T47D (cell line): ENCODE measurements at regions not wholly inside any gene's neighbourhood (a gene's known extent, or its start where the extent isn't known, plus 50 kb on each side); places are given as distances from the start of the nearest gene placed in this dataset.
A peak's percentile ranks its signal among the peaks of the same experiment; 100 is the strongest.
"Not testable (repeated sequence)": the region's sequence is repeated elsewhere in the genome, so short reads cannot be mapped to it uniquely, and the experiment has no call there.

Experiments used
- DNase-seq, 2 experiments: peaks; one replicate each; pipeline versions ENCODE4 v3.0.0 to v3.0.0-alpha.2; 2011 to 2012; ENCODE audit warnings: low read depth in 1 of 2, low spot score in 1 of 2
- JUND ChIP-seq: IDR thresholded peaks from 2 replicates; pipeline ENCODE4 v1.6.1; 2012; ENCODE audit warnings: low read depth
- in situ Hi-C: cut with HindIII; loops from 2 replicates; pipeline ENCODE4 v1.10.0; 2016; ENCODE audit warnings: low sequenced_read_pairs, low pct_unique_long_range_greater_than_20kb

DNA sequence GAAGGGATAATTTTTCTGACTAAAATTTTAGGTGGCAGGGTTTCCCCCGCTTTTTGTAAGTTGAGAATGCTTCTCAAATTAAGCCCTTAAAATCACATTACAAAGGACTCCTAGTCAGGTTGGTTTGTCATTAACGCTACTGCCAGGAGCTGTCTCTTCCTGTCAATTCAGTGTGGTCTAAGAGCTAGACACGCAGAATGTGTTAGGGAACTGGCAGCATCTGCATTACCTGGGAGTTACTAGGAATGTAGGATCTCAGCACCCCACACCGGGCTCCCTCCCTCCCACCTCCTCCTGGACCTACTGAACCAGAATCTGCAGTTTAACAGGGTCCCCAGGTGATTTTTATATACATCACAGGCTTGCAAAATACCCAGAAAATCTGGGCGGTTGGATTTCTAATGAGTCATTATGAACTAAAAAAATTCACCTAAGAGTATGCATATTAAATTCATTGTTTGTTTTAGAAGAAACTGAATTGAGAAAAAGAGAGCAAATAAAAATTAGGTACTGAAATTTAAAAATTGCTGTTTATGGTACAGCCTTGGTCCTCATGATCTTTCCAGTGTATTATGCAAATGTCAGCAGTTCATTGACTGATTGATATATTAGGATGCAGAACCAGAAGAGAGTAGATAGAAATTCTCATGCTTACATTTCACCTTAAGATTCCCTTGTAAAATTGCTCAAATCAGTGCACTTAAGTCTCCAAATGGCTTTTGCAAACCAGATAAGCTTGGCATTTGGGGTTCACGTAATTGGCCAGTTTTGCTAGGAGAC is 130.9 kb upstream of the ITGA6 start:
- DNase-seq = no peak
- no peak for TF ChIP-seq JUND
- in situ Hi-C loops = no loop called here

DNA sequence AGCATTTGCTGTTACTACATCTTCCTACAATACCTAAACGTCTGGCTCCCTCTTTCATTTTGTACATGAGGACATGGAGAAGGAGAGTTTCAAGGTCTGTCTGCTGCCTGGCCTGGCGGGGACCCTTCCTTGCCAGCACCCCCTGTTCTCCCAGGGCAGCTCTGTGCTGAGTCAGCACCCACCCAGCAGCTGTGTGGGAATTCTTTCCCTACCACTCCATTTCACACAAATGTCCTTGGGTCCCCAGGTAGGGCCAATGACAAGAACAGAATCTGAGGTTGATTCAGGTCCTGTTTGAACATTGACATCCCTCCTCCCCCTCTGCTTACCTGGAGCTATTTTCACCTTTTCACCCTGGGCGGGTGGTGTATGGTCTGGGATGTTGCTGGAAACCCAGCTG is 129.9 kb upstream of the ITGA6 start:
- DNase-seq = no peak
- in situ Hi-C loops = no loop called here
- no peak for TF ChIP-seq JUND

DNA sequence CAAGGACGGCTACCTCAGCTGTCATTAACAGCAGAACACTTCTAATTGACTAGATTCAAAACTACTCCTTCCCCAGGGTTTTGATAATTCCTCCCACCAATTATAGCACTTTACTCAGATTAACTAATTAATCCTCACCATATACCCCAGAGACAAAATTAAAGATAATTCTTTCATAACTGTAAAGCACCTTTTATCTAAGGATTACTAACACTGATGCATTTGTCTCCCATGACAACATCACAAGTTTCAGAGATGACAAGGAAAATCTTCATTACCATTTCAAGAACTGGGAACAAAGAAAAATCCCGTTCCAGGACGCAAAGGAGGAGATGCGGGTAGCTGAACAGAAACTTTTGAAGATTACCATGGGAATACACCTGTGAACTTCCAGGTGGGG is 129.4 kb upstream of the ITGA6 start:
- in situ Hi-C loops = no loop called here
- no peak for TF ChIP-seq JUND
- DNase-seq = no peak

DNA sequence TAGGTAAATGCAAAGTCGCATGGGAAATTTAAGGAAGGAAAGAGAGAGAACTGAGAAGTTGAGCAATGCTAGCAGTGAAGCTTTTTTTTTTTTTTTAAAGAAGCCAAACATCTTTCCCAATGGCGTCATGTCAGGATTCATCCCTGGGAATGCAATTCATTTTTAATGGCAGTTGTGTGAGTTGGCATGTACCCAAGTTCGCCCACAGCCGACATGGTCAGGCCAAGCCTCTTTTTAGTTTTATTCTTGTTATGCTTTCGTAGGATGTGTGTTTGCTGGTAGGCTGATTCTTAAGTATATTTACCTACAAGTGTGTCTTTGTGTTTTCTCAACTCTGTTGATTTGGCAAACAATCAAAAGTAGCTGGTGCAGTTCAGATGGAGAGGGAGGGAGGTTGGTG is 127.6 kb upstream of the ITGA6 start:
- in situ Hi-C loops = no loop called here
- no peak for TF ChIP-seq JUND
- DNase-seq = peak in 1 of 2 experiments; percentile 35

DNA sequence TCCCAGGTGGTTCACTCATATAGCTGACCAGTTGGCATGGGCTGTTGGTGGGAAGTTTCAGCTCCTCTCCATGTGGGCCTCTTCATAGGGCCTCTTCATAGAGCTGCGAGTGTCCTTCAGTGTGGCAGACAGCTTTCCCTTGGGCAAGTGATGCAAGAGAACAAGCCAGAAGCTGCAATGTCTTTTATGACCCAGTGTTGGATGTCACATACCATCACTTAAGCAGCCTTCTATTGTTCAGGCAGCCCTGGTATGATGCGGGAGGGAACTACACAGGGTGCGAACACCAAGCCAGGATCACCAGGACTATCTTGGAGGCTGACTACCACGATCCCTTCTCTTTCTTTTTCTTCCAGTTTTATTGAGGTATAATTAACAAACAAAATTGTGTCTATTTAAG is 126.5 kb upstream of the ITGA6 start:
- in situ Hi-C loops = no loop called here
- DNase-seq = no peak
- no peak for TF ChIP-seq JUND

DNA sequence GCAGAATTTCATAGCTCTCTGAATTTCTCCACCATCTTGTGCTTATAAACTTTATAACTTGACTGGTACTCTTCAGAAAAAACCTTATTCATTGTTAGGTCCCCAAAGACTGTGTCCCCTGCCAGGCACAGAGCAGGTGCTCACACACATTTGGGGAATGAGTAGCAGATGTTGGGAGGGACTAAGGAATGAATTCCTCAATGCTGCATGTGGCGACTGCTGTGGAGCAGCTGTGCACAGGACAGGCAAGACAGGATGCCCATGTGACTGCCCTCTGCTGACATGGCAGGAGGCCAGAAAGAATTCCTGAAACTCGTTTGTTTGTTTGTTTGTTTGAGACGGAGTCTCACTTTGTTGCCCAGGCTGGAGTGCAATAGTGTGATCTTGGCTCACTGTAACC is 122.3 kb upstream of the ITGA6 start:
- TF ChIP-seq JUND = no peak
- in situ Hi-C loops = no loop called here
- DNase-seq = no peak

DNA sequence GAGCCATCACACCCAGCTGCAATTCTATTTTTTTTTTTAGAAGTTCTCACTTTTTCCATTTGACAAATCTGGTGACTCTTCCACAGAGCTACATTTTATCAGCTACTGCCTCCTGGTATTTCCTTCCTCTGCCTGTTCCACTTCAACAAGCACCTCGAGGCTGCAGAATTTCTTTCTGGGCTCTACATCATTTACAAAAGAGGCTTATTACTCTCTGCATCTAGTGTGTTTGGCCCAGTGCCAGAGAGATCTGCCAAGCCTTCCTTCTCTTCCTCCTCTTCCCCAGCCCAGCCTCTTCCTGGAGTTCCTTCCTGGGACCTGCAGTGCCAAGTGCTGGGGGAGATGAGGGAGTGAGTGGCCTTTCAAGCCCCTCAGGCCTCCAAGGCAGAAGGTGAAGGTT is 119.6 kb upstream of the ITGA6 start:
- peak in 1 of 2 experiments; percentile 3 for DNase-seq
- no peak for TF ChIP-seq JUND
- in situ Hi-C loops = no loop called here

DNA sequence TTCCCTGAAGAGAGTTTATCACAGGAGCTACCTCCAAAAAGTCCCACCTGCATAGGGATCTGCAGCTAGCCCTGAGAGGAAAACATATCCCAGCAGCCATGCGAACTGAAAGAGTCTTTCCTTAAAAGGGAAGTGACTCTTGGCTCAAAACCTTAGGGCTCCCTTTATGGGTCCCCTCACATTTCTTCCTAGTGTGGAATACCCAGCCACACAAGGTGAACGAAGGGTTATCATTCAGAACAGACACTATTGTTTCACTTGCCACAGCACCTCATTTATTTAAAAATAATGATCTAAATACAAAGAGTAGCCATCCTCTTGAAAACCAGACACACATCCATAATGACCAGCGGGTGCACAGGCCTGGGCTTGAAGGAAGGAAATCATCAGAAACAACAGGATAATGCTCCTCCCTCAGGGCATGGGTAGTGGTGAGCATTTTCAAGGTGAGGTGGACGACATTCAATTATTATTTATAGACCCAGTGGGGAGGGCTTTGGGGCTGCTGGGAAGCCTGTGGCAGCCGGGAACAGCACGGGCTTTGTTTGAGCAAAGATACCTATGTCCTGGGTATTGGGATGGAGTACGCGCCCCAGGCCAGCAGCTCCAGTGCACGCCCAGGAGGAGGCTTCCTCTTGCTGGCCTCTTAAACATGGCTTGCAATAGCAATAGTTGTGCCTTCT is 119.0 kb upstream of the ITGA6 start:
- no peak for TF ChIP-seq JUND
- no peak for DNase-seq
- in situ Hi-C loops = no loop called here

DNA sequence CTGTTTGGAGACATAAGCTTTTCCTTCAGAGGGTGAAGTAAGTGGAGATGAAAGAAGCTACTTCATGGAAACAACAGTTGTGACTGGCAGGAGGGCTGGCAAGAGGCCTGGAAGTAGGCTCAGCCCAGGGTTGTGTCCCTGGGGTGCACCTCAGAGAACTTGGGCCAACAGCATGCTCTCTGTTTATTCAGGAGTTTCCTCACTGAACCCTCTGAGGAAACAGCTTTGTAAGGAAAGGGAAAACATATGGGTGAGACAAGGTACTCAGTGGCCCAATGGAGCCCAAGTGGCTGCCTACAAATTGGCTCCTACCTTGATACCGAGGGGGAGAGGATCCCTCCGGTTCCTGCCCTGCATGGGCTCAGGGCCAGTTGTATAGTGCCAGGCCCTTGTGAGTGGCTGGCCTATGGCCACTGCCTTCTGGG is 115.5 kb upstream of the ITGA6 start:
- in situ Hi-C loops = no loop called here
- DNase-seq = no peak
- no peak for TF ChIP-seq JUND

DNA sequence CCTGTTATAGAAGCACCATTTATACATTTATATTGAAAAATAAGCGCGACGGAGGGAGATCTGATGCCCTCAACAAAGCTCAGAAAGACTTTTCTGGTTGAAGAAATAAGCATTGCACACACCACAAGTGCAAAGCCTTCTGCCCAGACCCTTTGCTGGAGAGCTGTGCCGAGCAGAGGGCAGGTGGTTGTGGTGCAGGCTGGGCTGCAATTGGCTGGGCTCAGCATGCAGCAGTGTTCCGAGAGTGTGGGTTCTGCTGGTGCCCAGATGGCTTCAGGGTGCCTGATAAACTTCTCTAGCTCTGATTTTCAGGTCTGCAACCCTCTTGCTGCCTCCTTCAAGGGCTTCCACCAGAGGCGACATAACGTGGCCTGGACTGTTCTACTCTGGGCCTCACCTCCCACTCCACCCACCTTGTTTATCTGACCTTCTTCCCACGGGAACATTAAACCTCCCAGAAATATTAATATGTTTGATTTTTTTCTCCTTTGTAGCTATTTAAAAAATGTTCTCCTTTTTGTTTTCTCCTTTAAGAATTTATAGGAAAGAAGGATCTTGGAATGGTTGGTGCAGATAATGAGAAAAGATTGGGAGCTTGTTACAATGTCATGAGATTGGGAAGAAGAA is 113.6 kb upstream of the ITGA6 start:
- no peak for DNase-seq

DNA sequence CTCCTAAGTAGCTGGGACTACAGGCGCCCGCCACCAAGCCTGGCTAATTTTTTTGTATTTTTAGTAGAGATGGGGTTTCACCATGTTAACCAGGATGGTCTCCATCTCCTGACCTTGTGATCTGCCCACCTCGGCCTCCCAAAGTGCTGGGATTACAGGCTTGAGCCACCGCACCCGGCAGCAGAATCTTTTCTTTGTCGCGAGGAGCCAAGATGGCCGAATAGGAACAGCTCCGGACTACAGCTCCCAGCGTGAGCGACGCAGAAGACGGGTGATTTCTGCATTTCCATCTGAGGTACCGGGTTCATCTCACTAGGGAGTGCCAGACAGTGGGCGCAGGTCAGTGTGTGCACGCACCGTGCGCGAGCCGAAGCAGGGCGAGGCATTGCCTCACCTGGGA is 112.3 kb upstream of the ITGA6 start:
- in situ Hi-C loops, DNase-seq: not testable (repeated sequence)

More for the DNA sequence above, 113.6 kb upstream of the ITGA6 start:
- in situ Hi-C loops = no loop called here
- no peak for TF ChIP-seq JUND

DNA sequence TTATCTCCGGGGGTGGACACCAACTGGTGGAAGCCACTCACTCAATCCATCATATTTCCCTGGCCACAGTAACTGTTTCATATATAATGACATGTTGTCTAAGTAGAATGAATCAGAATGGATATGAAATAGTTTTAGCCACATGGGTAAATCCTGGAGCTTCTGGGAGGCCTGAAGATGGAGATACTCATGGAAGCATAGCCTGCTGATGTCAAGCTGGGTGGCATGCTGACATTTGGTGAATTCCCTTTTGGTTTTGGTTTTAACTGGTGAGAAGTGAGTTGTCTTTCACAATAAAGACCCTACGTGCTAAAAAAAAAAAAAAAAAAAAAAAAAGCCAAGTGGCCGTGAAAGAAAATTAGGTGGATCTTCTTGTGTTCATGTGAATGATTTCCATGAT is 105.3 kb upstream of the ITGA6 start:
- no peak for DNase-seq
- in situ Hi-C loops = no loop called here
- TF ChIP-seq JUND = no peak

DNA sequence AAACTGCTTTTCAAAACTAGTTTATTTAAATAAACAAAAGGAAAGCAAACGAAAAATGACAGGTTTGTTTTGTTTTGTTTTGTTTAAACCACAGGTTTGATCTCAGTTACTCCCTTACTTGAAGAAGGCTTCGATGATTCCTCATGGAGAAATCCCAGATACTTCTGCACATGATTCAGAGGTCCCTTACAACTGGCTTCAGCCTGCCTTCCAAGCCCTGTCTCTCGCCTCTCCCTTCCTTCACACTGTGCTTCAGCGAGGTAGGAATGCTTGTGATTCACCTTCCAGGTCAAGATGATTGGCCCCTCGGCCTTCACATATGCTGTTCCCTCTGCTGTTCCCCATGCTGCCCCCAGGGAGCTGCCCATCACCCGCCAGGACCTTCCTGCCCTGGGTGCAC is 104.1 kb upstream of the ITGA6 start:
- no peak for TF ChIP-seq JUND
- in situ Hi-C loops = no loop called here
- DNase-seq = no peak
